ENCODE measurements at regions not wholly inside any gene's neighbourhood (a gene's known extent, or its start where the extent isn't known, plus 50 kb on each side); places are given as distances from the start of the nearest gene placed in this dataset.
A peak's percentile ranks its signal among the peaks of the same experiment; 100 is the strongest.

DNA sequence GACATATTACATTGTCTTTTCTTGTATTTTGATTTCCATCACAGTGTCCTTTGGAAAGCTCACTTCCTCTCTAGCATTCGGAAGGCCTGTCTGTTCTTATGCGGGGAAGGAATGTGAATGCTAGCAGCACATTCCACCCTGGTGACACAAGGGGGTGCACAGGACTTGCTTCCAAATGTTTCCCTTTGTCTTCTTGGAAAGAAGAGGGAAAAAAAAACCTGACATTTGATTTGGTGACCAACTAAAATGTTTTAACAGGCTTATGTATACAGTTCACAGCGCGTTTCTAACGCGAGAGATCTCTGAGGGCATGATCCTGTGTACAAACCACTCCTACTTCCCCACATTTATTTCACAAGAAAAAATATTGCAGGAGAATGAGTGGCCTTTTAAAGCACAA, 107.6 kb upstream of the FXR1 start:
- Histone ChIP-seq H3K9ac (ENCODE audit: low read depth, low read length) (peak overlapping the region; percentile 40; the same call in 1 of the 2 replicates), H3K4me1 (ENCODE audit: insufficient read depth, low read length) (0 out of 2 replicates have a peak, but pooled peaks cover 5% of the 10 kb centered on the region), H3K9me3 (ENCODE audit: control insufficient read depth, insufficient read depth, low read length) (no peaks in the 10 kb centered on the region), H3K36me3 (ENCODE audit: insufficient read depth, low read length) (no peaks in the 10 kb centered on the region)

DNA sequence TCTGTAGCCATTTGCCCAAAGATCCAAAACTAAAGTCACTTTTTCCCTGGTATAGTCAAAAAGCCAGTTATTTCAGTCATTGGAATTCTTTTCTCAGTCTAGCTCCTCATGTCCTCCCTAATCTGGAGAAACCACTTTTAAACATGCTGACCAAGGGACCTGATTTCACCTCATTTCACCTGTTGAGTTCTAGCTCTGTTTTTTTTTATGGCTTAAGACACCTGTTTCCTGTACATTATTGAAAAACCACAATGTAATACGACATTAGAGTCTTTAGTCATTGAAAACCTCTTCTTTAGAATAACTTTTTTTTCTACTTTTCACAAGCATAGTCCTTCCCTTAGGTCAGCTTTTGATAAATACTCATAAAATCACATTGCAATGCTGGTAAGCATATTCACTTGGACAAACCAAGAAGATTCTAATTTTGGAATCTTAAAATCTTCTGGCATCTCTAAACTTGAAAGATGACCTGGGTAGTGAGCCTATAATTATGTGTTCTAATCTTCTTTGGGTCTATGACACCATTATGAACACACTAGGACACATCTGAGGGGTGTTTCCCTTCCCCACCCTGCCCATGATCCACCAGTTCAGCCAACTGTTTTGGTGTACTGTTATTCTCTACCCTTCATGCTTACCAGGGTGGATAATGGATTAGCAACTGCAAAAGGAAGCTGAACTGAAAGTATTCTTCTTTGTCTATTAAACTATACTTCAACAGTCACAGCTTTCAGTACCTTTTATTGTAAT, 103.5 kb upstream of the FXR1 start:
- Histone ChIP-seq H3K36me3 (ENCODE audit: insufficient read depth, low read length) (no peaks in the 10 kb centered on the region), H3K9ac (ENCODE audit: low read depth, low read length) (no peak overlapping the region), H3K9me3 (ENCODE audit: control insufficient read depth, insufficient read depth, low read length) (no peaks in the 10 kb centered on the region), H3K4me1 (ENCODE audit: insufficient read depth, low read length) (0 out of 2 replicates have a peak, but pooled peaks cover 5% of the 10 kb centered on the region)

DNA sequence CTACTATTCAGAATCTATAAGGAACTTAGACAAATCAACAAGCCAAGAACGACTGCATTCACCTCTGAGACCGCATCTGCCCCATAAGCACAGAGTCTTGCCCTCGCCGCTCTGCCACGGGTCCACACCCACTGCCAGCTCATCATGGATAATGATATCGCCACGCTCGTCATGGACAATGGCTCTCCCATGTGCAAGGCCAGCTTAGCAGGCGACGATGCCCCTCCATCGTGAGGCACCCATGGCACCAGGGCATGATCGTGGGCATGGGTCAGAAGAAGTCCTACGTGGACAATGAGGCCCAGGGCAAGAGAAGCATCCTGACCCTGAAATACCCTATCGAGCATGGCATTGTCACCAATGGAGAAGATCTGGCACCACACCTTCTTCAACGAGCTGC, 92.1 kb upstream of the FXR1 start:
- Histone ChIP-seq H3K9me3 (ENCODE audit: control insufficient read depth, insufficient read depth, low read length) (no peaks in the 10 kb centered on the region), H3K9ac (ENCODE audit: low read depth, low read length) (no peak overlapping the region), H3K36me3 (ENCODE audit: insufficient read depth, low read length) (no peaks in the 10 kb centered on the region), H3K4me1 (ENCODE audit: insufficient read depth, low read length) (no peaks in the 10 kb centered on the region)

DNA sequence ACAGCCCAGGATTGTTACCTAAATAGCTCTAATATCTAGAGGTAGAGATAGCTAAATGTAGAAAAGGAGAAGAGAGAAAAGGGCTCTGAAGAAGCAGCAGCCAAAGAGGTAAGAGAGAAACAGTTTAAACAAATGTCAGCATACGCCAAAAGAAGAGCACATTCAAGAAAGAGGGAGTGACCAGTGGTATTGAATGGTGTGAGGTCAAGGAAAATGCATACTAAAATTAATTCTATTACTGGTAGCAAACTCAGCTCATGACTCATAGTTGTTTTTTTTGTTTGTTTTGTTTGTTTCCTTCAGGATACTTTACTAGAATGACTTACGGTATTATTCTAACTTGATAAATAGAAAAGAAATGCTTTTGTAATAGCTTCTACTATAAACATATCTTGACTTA, 86.5 kb upstream of the FXR1 start:
- no peaks in the 10 kb centered on the region for H3K36me3 ChIP-seq (ENCODE audit: insufficient read depth, low read length)
- no peak overlapping the region for H3K9ac ChIP-seq (ENCODE audit: low read depth, low read length)
- no peaks in the 10 kb centered on the region for H3K9me3 ChIP-seq (ENCODE audit: control insufficient read depth, insufficient read depth, low read length)
- no peaks in the 10 kb centered on the region for H3K4me1 ChIP-seq (ENCODE audit: insufficient read depth, low read length)

DNA sequence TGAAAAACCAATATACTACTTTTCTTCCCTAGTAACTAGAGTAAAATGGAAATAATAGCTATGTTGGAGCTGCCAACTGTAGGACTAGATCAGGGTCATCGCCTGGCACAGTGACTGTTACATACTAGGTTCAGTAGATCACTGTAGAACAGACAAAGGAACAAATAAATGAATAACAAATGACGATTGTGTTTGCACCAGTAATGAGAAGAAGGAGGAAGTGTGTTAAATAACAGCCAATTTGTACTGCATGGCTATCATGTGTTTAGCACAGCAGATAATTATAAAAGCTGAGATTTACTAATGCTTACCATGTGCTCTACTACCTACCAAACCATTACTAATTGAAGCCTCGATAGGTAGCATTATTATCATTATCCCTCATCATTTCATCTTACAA, 85.3 kb upstream of the FXR1 start:
- Histone ChIP-seq H3K36me3 (ENCODE audit: insufficient read depth, low read length) (no peaks in the 10 kb centered on the region), H3K4me1 (ENCODE audit: insufficient read depth, low read length) (no peaks in the 10 kb centered on the region), H3K9ac (ENCODE audit: low read depth, low read length) (no peak overlapping the region), H3K9me3 (ENCODE audit: control insufficient read depth, insufficient read depth, low read length) (no peaks in the 10 kb centered on the region)

DNA sequence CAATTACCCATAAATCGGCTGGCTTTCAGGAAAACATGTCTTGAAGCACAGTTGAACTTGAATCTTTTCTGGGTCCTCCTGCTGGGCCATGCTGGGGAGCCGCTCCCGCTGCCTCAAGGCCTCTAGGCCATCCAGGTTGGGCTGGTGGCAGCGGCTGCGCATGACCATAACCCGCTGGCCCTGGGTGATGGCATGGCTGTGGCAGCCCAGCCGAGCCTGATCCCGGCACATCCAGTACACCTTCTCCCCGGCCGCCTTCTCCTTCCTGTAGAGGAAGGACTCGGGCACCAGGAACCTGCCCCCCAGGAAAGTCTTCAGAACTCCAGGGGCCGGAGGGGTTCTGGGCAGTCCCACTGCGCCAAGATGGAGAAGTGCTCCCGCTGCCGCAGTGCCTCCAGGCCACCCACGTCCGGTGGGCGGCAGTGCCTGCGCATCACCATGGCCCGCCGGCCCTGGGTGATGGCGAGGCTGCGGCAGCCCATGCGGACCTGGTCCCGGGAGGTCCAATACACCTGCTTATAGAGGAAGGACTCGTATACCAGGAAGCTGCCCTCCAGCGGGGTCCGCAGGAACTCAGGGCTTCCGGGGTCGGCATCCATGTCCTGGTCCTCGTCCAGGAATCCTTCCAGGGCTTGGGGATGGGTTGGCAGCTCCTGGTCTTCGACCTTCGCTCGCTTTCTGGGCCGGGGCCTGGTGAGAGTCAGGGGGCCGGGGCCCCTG, 84.3 kb upstream of the FXR1 start:
- H3K4me1 ChIP-seq (ENCODE audit: insufficient read depth, low read length), result no peaks in the 10 kb centered on the region
- no peak overlapping the region for H3K9ac ChIP-seq (ENCODE audit: low read depth, low read length)
- no peaks in the 10 kb centered on the region for H3K36me3 ChIP-seq (ENCODE audit: insufficient read depth, low read length)
- no peaks in the 10 kb centered on the region for H3K9me3 ChIP-seq (ENCODE audit: control insufficient read depth, insufficient read depth, low read length)

DNA sequence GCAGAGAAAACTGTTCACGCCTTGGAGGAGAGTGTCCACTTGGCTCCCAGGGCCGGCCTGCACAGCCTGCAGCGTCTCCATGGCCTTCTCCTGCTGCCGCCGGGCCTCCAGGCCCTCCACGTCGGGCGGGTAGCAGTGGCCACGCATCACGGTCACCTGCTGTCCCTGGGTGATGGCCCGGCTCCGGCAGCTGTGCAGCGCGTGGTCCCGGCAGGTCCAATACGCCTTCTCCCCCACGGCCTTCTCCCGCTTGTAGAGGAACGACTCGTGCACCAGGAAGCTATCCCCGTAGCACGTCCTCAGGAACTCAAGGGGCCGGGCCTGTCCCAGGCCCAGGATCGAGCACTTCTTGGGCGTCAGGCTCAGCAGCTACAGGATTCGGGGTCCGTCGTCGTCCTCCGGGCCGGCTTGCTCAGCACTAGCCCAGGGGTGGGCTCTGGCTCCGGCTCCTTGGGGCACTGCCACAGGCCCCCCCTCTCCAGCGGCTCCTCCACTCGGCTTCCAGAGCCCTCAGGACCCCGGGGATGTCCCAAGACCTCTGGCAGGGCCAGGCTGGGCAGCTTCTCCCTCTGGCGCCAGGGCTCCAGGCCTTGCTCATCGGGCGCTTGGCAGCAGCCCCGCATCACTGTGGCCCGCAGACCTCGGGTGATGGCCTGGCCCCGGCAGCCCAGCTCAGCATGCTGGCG, 83.6 kb upstream of the FXR1 start:
- Histone ChIP-seq H3K9me3 (ENCODE audit: control insufficient read depth, insufficient read depth, low read length) (no peaks in the 10 kb centered on the region), H3K36me3 (ENCODE audit: insufficient read depth, low read length) (no peaks in the 10 kb centered on the region), H3K4me1 (ENCODE audit: insufficient read depth, low read length) (no peaks in the 10 kb centered on the region), H3K9ac (ENCODE audit: low read depth, low read length) (no peak overlapping the region)

DNA sequence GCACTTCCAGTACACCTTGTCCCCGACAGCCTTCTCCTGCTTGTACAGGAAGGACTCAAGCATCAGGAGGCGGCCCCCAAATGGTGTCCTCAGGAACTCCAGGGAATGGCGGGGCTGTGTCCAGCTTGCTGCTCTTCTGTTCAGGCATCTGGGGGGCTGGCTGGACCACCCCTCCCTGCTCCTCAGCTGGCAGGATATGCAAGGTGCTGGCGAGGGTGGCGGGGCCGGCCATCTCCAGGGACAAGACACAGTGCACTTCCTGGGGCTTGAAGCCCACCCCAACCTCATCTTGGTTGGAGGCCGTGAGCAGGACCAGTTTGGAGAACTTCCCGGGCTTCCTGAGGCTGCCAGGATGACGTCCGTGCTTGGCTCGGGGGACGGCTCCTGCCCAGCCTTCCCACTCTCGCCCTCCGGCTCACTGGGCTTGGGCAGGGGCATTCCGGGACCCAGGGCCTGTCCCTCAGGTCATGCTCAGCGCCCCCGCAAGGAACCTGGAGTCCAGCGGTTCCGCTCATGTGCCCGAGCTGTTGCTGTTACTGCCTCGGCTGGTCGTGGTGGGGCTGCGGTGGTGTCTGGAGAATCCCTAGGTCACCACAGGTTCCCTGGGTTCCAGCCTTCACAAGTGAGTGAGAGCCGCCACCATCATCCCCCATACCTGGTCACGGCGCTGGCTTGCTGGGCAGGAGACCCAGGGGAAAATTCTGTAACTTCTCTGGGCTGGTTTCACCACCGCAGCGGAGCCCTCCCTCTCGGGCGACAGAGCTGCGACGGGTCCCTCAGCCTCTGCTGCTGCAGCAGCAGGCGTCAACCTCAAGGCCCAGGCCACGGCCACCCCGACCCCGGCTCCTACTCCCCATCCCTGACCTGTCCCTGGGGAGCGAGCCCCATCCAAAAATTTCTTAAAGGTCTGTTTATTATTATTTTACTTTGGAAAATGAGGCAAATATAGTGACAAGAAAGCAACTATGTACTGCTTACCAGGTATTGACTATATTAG, 82.8 kb upstream of the FXR1 start:
- no peaks in the 10 kb centered on the region for H3K9me3 ChIP-seq (ENCODE audit: control insufficient read depth, insufficient read depth, low read length)
- H3K36me3 ChIP-seq (ENCODE audit: insufficient read depth, low read length), result no peaks in the 10 kb centered on the region
- H3K9ac ChIP-seq (ENCODE audit: low read depth, low read length), result no peak overlapping the region
- H3K4me1 ChIP-seq (ENCODE audit: insufficient read depth, low read length), result no peaks in the 10 kb centered on the region

DNA sequence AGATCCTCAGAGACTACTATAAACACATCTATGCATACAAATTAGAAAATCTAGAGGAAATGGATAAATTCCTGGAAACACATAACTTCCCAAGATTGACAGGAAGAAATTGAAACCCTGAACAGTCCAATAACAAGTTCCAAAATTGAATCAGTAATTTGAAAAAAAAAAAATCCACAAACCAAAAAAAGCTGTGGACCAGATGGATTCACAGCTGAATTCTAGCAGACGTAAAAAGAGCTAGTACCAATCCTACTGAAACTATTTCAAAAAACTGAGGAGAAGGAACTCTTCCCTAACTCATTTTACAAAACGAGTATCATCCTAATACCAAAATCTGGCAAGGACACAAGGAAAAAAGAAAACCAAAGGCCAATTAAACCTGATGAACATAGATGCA, 77.0 kb upstream of the FXR1 start:
- Histone ChIP-seq H3K36me3 (ENCODE audit: insufficient read depth, low read length) (no peaks in the 10 kb centered on the region), H3K4me1 (ENCODE audit: insufficient read depth, low read length) (no peaks in the 10 kb centered on the region), H3K9ac (ENCODE audit: low read depth, low read length) (no peak overlapping the region), H3K9me3 (ENCODE audit: control insufficient read depth, insufficient read depth, low read length) (no peaks in the 10 kb centered on the region)

DNA sequence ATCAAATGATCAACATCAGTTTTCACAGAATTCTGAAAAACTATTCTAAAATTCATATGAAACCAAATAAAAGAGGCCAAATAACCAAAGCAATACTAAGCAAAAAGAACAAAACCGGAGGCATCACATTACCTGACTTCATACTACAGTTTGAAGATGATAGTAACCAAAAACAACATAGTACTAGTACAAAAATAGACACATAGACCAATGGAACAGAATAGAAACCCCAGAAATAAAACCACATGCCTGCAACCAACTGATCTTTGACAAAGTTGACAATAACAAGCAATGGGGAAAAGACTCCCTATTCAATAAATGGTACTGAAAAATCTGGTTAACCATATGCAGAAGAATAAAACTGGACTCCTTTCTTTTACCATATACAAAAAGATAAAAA, 75.7 kb upstream of the FXR1 start:
- Histone ChIP-seq H3K4me1 (ENCODE audit: insufficient read depth, low read length) (no peaks in the 10 kb centered on the region), H3K36me3 (ENCODE audit: insufficient read depth, low read length) (no peaks in the 10 kb centered on the region), H3K9ac (ENCODE audit: low read depth, low read length) (no peak overlapping the region), H3K9me3 (ENCODE audit: control insufficient read depth, insufficient read depth, low read length) (no peaks in the 10 kb centered on the region; the same call in 1 of the 2 replicates)

DNA sequence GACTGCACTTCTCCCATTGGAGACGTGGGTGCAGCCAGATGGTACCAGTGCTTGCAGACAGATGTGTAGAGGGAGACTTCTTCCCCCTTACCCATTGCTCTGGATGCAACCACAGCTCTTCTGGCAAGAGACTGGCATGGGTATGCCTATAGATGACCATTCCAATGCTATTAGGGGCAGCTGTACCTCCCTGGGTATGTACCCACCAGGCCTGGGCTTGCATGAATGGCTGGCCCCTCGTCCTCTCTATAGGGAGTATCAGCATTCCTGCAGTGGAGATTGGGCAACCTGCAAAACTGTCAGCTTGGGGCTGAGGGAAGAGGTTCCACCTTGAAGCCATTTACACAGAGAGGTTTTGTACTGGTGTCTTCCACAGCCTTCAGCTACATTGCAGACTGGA, 57.6 kb upstream of the FXR1 start:
- Histone ChIP-seq H3K36me3 (ENCODE audit: insufficient read depth, low read length) (no peaks in the 10 kb centered on the region), H3K9ac (ENCODE audit: low read depth, low read length) (no peak overlapping the region), H3K4me1 (ENCODE audit: insufficient read depth, low read length) (no peaks in the 10 kb centered on the region), H3K9me3 (ENCODE audit: control insufficient read depth, insufficient read depth, low read length) (no peaks in the 10 kb centered on the region)

DNA sequence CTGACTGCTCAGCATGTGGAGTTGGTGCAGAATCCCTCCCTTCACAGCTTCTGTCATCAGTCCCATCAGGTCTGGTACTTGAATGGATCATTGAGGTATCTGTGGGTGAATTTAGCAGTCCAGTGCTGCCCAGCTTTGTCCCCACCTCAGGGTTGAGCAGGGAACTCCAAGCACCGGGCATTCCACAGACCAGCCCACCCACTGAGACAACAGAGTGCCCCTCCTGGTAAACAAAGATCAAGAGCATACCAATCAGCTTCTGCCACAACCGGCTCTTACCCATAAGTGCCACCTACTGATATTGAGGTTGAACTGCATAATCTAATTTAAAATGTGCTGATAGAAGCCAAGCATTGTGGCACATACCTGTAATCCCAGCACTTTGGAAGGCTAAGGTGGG, 57.1 kb upstream of the FXR1 start:
- no peaks in the 10 kb centered on the region for H3K36me3 ChIP-seq (ENCODE audit: insufficient read depth, low read length)
- no peak overlapping the region for H3K9ac ChIP-seq (ENCODE audit: low read depth, low read length)
- no peaks in the 10 kb centered on the region for H3K4me1 ChIP-seq (ENCODE audit: insufficient read depth, low read length)
- H3K9me3 ChIP-seq (ENCODE audit: control insufficient read depth, insufficient read depth, low read length), result no peaks in the 10 kb centered on the region

DNA sequence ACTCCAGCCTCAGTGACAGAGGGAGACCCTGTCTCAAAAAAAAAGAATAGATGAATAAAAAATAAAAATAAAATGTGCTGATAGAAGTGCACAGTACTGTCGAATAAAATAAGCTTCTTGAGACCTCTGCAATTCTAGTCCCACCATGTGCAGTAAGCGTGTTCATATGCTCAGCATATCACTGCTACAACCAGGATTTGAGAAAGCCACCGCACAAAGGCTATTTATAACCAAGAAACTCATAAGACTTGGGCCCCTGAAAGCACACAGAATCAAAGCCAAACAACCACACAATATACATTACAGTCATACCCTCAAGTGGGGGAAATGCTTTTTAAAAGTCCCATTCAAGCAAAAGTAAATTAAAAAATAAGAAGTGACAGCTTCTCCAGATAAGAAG, 56.5 kb upstream of the FXR1 start:
- H3K9ac ChIP-seq (ENCODE audit: low read depth, low read length), result no peak overlapping the region
- H3K9me3 ChIP-seq (ENCODE audit: control insufficient read depth, insufficient read depth, low read length), result no peaks in the 10 kb centered on the region
- no peaks in the 10 kb centered on the region for H3K4me1 ChIP-seq (ENCODE audit: insufficient read depth, low read length)
- H3K36me3 ChIP-seq (ENCODE audit: insufficient read depth, low read length), result no peaks in the 10 kb centered on the region

All from ES-I3 (cell line).